Breast epithelium (tissue), 3 donors: ENCODE measurements at regions not wholly inside any gene's neighbourhood (a gene's known extent, or its start where the extent isn't known, plus 50 kb on each side); places are given as distances from the start of the nearest gene placed in this dataset.

Experiments used
- POLR2A ChIP-seq: fragments of 450-650 bp; IDR thresholded peaks from one replicate; pipeline ENCODE4 v1.6.1; 2016; ENCODE audit warnings: antibody characterized with exemption, mild to moderate bottlenecking, moderate library complexity
- POLR2AphosphoS5 ChIP-seq, 3 donors: sonication (generic); formaldehyde crosslinking; IDR thresholded peaks; one replicate each; pipeline ENCODE4 v1.6.1; 2017; ENCODE audit warnings: antibody characterized with exemption in 3 of 3
- TF ChIP-seq, protein P1 (sequence below), 3 donors: fragments of 450-650 bp; IDR thresholded peaks; one replicate each; pipeline ENCODE4 v1.5.1; 2016 to 2017; ENCODE audit warnings: antibody characterized with exemption in 3 of 3, mild to moderate bottlenecking in 3 of 3, moderate library complexity in 3 of 3

GRCh38 chr2:21668078-21668710 is 544.4 kb downstream of the TDRD15 start:
- TF ChIP-seq, protein P1, sequence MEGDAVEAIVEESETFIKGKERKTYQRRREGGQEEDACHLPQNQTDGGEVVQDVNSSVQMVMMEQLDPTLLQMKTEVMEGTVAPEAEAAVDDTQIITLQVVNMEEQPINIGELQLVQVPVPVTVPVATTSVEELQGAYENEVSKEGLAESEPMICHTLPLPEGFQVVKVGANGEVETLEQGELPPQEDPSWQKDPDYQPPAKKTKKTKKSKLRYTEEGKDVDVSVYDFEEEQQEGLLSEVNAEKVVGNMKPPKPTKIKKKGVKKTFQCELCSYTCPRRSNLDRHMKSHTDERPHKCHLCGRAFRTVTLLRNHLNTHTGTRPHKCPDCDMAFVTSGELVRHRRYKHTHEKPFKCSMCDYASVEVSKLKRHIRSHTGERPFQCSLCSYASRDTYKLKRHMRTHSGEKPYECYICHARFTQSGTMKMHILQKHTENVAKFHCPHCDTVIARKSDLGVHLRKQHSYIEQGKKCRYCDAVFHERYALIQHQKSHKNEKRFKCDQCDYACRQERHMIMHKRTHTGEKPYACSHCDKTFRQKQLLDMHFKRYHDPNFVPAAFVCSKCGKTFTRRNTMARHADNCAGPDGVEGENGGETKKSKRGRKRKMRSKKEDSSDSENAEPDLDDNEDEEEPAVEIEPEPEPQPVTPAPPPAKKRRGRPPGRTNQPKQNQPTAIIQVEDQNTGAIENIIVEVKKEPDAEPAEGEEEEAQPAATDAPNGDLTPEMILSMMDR (IDR thresholded peaks at IDR 0.05) = no peak
- TF ChIP-seq POLR2A = no peak
- TF ChIP-seq POLR2AphosphoS5 (IDR thresholded peaks at IDR 0.05) = no peak
